OCI-LY7 (cell line): ENCODE measurements at regions not wholly inside any gene's neighbourhood (a gene's known extent, or its start where the extent isn't known, plus 50 kb on each side); places are given as distances from the start of the nearest gene placed in this dataset.
A peak's percentile ranks its signal among the peaks of the same experiment; 100 is the strongest.
"Not testable (repeated sequence)": the region's sequence is repeated elsewhere in the genome, so short reads cannot be mapped to it uniquely, and the experiment has no call there.

ENCODE experiments used
- BruUV-seq: library from RNA; stranded (reverse); fragments of 400-500 nt; replicated peaks from 2 replicates; lab custom pipeline; 2021; lab: Mats Ljungman, UMichigan
- CTCF ChIA-PET: fragments of 300-600 bp; sonication (Branson Sonifier 250); formaldehyde crosslinking; loops from one replicate; lab custom pipeline; 2022; ENCODE audit warnings: antibody characterized with exemption; ENCODE audit not compliant: unreplicated experiment; lab: Charles Lee
- POLR2A ChIA-PET: fragments of 300-600 bp; sonication (Branson Sonifier 250); formaldehyde crosslinking; loops from one replicate; lab custom pipeline; 2022; ENCODE audit warnings: antibody characterized with exemption; lab: Charles Lee
- DNase-seq: peaks from one replicate; pipeline ENCODE4 v3.0.0-alpha.2; 2015; ENCODE audit warnings: low spot score
- H2AFZ ChIP-seq: fragments of 200-600 bp; sonication (generic), shearing (Covaris generic); 2 replicates; pipeline ENCODE4 v1.6.1; 2014; ENCODE audit warnings: mild to moderate bottlenecking, antibody characterized with exemption, low read length, moderate library complexity
- H3K27ac ChIP-seq: fragments of 200-600 bp; sonication (generic); 2 replicates; pipeline ENCODE4 v1.5.1; 2014; ENCODE audit warnings: mixed run types, low read depth, mild to moderate bottlenecking, moderate library complexity, low read length, inconsistent platforms; ENCODE audit not compliant: poor library complexity, severe bottlenecking
- H3K36me3 ChIP-seq: fragments of 200-600 bp; sonication (generic); 2 replicates; pipeline ENCODE4 v1.6.1; 2014; ENCODE audit warnings: mild to moderate bottlenecking, antibody characterized with exemption, low read length, moderate library complexity, mixed read lengths; ENCODE audit not compliant: insufficient read depth
- H3K4me1 ChIP-seq: fragments of 200-600 bp; sonication (generic); 2 replicates; pipeline ENCODE4 v1.5.1; 2014; ENCODE audit warnings: mild to moderate bottlenecking, low read length; ENCODE audit not compliant: insufficient read depth, poor library complexity, severe bottlenecking
- H3K4me2 ChIP-seq: fragments of 200-600 bp; sonication (generic); 2 replicates; pipeline ENCODE4 v1.6.1; 2014; ENCODE audit warnings: mild to moderate bottlenecking, low read length
- H3K4me3 ChIP-seq: fragments of 200-600 bp; sonication (generic); 2 replicates; pipeline ENCODE4 v1.5.1; 2014; ENCODE audit warnings: mild to moderate bottlenecking, low read depth, low read length; ENCODE audit not compliant: poor library complexity, severe bottlenecking
- H3K79me2 ChIP-seq: fragments of 200-600 bp; sonication (generic); 2 replicates; pipeline ENCODE4 v1.6.1; 2016; ENCODE audit warnings: low read depth, mild to moderate bottlenecking, low read length, moderate library complexity, mixed read lengths; ENCODE audit not compliant: insufficient read depth
- H3K9me2 ChIP-seq: fragments of 200-600 bp; sonication (generic); 2 replicates; pipeline ENCODE4 v1.6.1; 2016; ENCODE audit warnings: mild to moderate bottlenecking, low read length, mixed read lengths; ENCODE audit not compliant: insufficient read depth
- H3K9me3 ChIP-seq: fragments of 200-600 bp; sonication (generic); 2 replicates; pipeline ENCODE4 v1.6.1; 2014; ENCODE audit warnings: mild to moderate bottlenecking, mixed run types, low read length, mixed read lengths
- H4K20me1 ChIP-seq: fragments of 200-600 bp; sonication (generic); 2 replicates; pipeline ENCODE4 v1.6.1; 2014; ENCODE audit warnings: mild to moderate bottlenecking, antibody characterized with exemption, low read length, moderate library complexity, mixed read lengths; ENCODE audit not compliant: insufficient read depth
- CTCF ChIP-seq: fragments of 200-600 bp; sonication (generic); conservative IDR thresholded peaks from 2 replicates; pipeline ENCODE4 v1.5.1; 2014; ENCODE audit warnings: mild to moderate bottlenecking, antibody characterized with exemption, low read length, moderate library complexity, mixed read lengths
- EZH2phosphoT487 ChIP-seq: fragments of 200-600 bp; sonication (generic); IDR thresholded peaks from 2 replicates; pipeline ENCODE4 v1.6.1; 2018; ENCODE audit warnings: low read depth, borderline replicate concordance, mild to moderate bottlenecking, mixed run types, antibody characterized with exemption, low read length, moderate library complexity, mixed read lengths
- intact Hi-C: fragments of 100-400 bp; cut with micrococcal nuclease; formaldehyde crosslinking; loops from one replicate; pipeline ENCODE4 v1.10.0; 2022; ENCODE audit not compliant: unreplicated experiment

DNA sequence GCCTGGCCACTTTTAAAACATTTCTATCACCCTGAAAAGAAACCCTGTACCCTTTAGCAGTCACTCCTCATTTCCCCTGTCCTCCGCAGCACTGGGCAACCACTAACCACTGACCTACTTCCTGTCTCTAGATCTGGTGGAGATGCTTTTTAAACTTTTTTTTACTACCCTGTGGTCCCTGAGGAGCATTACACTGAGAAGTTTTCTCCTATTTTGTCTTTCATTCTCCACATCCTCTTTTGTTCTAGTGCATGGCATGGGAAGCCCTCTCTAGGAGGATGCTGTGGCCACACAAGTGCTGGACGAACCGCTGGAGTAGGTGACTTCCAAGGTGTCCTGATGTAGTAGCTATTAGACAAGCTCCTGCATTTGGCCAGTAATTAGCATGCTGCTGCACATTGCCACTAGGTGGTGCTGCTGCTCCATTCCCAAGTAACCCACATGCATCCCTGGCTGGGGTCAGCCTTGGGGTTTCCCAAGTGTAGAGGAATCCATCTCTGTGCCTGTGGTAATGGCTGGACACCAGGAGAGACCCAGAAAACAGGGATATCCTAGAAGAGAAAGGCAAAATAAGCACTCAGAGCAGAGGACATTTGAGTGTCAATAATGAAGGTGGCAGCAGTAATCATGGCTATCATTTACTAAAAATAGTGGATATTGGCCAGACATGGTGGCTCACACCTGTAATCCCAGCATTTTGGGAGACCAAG lies 143.8 kb upstream of the CRHR1 start:
- Histone ChIP-seq H3K4me2 (no peak overlapping the region), H2AFZ (no peak overlapping the region), H3K4me3 (no peak overlapping the region), H3K9me2 (no peaks in the 10 kb centered on the region), H4K20me1 (no peaks in the 10 kb centered on the region), H3K9me3 (no peaks in the 10 kb centered on the region), H3K79me2 (no peaks in the 10 kb centered on the region), H3K4me1 (no peaks in the 10 kb centered on the region), H3K27ac (no peak overlapping the region), H3K36me3 (peaks cover 11% of the 10 kb centered on the region)
- intact Hi-C loops, result loop anchor here (1.0 to 10.0 kb wide), 2 partner anchors 155 to 192 kb away; no protein-coding TSS in a partner anchor
- POLR2A ChIA-PET, result no interaction called here
- peak; percentile 75 for DNase-seq
- no TSS peak for BruUV-seq
- CTCF ChIA-PET, result interaction anchor here (0.6 to 1.5 kb wide), 2 partner anchors 191 to 212 kb away, joined by 3 to 4 read pairs; no protein-coding TSS in a partner anchor
- TF ChIP-seq CTCF, result peak; percentile 99
- TF ChIP-seq EZH2phosphoT487, result no peak

DNA sequence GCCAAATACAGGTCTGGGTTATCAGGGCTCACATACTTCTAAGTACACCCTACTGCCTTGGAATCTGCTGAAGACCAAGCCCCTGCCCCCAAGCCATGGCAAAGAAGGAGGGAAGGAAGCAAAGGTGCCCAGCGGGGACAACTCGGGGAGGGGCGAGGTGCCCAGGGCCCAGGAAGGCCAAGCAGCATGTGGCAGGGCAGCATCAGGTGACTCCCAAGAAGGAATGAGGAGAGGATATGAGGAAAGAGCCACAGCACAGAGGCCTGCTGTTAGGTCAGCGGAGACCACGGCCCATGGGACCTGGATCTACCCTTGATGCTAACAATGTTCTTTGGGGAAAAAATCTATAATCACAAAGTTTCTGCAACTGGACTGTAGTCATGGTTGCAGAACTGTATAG lies 142.6 kb upstream of the CRHR1 start:
- no TSS peak for BruUV-seq
- Histone ChIP-seq H3K9me3 (no peaks in the 10 kb centered on the region), H3K36me3 (no peaks in the 10 kb centered on the region), H3K9me2 (no peaks in the 10 kb centered on the region), H3K4me3 (no peak overlapping the region), H4K20me1 (no peaks in the 10 kb centered on the region), H2AFZ (no peak overlapping the region), H3K4me2 (no peak overlapping the region), H3K79me2 (no peaks in the 10 kb centered on the region), H3K27ac (no peak overlapping the region), H3K4me1 (no peaks in the 10 kb centered on the region)
- intact Hi-C loops, result loop anchor here (10.0 kb wide), 1 partner anchor 153 kb away; no protein-coding TSS in a partner anchor
- POLR2A ChIA-PET, result interaction anchor here (0.6 kb wide), 1 partner anchor 29 kb away, joined by 3 read pairs; no protein-coding TSS in a partner anchor
- CTCF ChIA-PET, result no interaction called here
- no peak for DNase-seq
- TF ChIP-seq CTCF, result no peak
- TF ChIP-seq EZH2phosphoT487, result no peak

- TF ChIP-seq EZH2phosphoT487, result no peak
- no peak for TF ChIP-seq CTCF
- no peak overlapping the region for H2AFZ ChIP-seq
- intact Hi-C loops, result loop anchor here (10.0 kb wide), 1 partner anchor 151 kb away; no protein-coding TSS in a partner anchor
- H3K36me3 ChIP-seq, result no peaks in the 10 kb centered on the region
- no peak overlapping the region for H3K27ac ChIP-seq
- H3K4me1 ChIP-seq, result no peaks in the 10 kb centered on the region
- POLR2A ChIA-PET, result interaction anchor here (0.7 kb wide), 1 partner anchor 85 kb away, joined by 5 read pairs; no protein-coding TSS in a partner anchor
- H3K9me2 ChIP-seq, result no peaks in the 10 kb centered on the region
- no peak overlapping the region for H3K4me3 ChIP-seq
- no TSS peak for BruUV-seq
- no peaks in the 10 kb centered on the region for H4K20me1 ChIP-seq
- CTCF ChIA-PET, result no interaction called here
- no peak overlapping the region for H3K4me2 ChIP-seq
- no peaks in the 10 kb centered on the region for H3K9me3 ChIP-seq
- no peaks in the 10 kb centered on the region for H3K79me2 ChIP-seq
- DNase-seq, result no peak
These were observed 140.5 kb upstream of the CRHR1 start for GRCh38 chr17:45643591-45643990.

- H3K4me3 ChIP-seq, H3K4me2 ChIP-seq, H3K79me2 ChIP-seq, BruUV-seq, H3K27ac ChIP-seq, H2AFZ ChIP-seq, POLR2A ChIA-PET, H3K4me1 ChIP-seq, H3K9me2 ChIP-seq, CTCF ChIA-PET, H3K9me3 ChIP-seq, H4K20me1 ChIP-seq, DNase-seq, H3K36me3 ChIP-seq: not testable (repeated sequence)
- intact Hi-C loops, result loop anchor here (10.0 kb wide), 1 partner anchor 150 kb away; no protein-coding TSS in a partner anchor
These were observed 139.5 kb upstream of the CRHR1 start for GRCh38 chr17:45644637-45645036.
